ENCODE measurements at regions not wholly inside any gene's neighbourhood (a gene's known extent, or its start where the extent isn't known, plus 50 kb on each side); places are given as distances from the start of the nearest gene placed in this dataset.

DNA sequence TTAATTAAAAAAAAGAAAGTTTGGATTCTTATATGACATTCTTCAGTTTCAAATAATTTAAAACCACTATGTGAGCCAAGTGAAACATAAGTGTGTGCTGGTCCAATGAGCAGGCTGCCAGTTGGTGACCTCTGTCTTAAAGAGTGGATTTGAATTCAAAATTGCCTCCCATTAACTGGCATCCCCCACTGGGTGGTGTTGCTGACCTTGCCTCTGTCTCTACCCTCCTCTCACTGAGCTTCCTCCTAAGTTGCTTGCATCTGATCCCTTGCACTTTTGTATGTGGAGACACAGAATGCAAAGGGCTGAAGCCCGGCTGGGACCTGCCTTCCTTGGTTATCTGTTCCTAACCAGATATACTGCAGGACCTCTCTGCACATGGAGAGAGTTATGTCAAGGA is 160.6 kb downstream of the CYLD start:
- DNase-seq = no peak
- TF ChIP-seq, protein P1, sequence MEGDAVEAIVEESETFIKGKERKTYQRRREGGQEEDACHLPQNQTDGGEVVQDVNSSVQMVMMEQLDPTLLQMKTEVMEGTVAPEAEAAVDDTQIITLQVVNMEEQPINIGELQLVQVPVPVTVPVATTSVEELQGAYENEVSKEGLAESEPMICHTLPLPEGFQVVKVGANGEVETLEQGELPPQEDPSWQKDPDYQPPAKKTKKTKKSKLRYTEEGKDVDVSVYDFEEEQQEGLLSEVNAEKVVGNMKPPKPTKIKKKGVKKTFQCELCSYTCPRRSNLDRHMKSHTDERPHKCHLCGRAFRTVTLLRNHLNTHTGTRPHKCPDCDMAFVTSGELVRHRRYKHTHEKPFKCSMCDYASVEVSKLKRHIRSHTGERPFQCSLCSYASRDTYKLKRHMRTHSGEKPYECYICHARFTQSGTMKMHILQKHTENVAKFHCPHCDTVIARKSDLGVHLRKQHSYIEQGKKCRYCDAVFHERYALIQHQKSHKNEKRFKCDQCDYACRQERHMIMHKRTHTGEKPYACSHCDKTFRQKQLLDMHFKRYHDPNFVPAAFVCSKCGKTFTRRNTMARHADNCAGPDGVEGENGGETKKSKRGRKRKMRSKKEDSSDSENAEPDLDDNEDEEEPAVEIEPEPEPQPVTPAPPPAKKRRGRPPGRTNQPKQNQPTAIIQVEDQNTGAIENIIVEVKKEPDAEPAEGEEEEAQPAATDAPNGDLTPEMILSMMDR (IDR thresholded peaks at IDR 0.05; ENCODE audit: low read depth, low read length, missing control alignments) = no peak
- H3K27me3 ChIP-seq (replicated peaks) = no peaks in the 10 kb centered on the region
- in situ Hi-C loops (cut with HindIII; ENCODE audit: low pct_ligation_motif_present, low sequenced_read_pairs) = no loop called here
- H3K27ac ChIP-seq = no peak overlapping the region
- no peak overlapping the region for H3K4me3 ChIP-seq (ENCODE audit: low read depth, low read length)
- no peaks in the 10 kb centered on the region for H3K36me3 ChIP-seq (replicated peaks)

DNA sequence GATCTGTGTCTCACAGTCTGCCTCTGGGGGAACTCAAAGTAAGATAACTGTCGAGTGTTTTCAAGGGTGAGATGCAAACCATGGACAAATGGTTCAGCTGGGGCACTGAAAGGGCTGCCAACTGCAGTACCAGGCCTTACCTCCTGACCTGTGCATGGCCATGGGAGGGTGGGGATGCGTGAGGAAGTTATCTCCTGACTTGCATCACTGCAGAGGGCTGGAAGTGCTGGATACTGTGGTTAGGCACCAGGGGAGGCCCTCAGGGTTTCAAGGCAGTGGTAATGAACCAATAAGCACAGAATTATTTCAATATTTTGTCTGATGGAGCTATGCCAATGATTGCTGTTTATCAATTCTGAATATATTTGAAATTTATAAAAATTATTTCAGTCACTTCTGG is 159.2 kb downstream of the CYLD start:
- no peaks in the 10 kb centered on the region for H3K27me3 ChIP-seq (replicated peaks)
- TF ChIP-seq, protein P1 (IDR thresholded peaks at IDR 0.05; ENCODE audit: low read depth, low read length, missing control alignments) = no peak

DNA sequence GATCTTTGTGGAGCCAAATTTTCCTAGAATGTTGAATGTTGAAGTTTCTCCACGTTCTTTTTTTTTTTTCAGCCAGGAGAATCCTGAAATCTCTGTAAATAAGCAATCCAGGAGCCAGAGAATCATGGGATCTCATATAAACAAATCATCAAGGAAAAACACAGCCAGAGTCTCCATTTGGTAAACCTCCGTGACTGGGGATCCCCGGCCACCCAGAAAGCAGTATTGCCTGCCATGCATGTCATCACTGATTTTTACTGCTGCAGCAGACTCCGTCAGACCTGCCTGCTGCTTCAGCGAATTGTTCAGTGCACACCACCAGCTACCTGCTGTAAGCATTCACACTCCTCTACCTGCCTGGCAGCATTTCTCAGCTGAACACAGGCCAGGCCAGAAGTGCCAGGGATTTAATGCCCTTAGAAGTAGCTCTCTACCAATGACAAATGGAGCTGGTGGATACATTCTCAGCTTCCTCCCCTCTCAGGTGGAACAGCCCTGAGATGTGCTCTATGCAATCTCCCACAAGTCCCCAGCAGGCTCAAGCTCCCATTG is 158.6 kb downstream of the CYLD start:
- TF ChIP-seq, protein P1 (IDR thresholded peaks at IDR 0.05; ENCODE audit: low read depth, low read length, missing control alignments) = no peak
- Histone ChIP-seq H3K4me3 (ENCODE audit: low read depth, low read length) (no peak overlapping the region), H3K27me3 (replicated peaks) (no peaks in the 10 kb centered on the region), H3K27ac (no peak overlapping the region), H3K36me3 (replicated peaks) (no peaks in the 10 kb centered on the region)
- DNase-seq = no peak
- in situ Hi-C loops (cut with HindIII; ENCODE audit: low pct_ligation_motif_present, low sequenced_read_pairs) = no loop called here

More for the DNA sequence above, 159.2 kb downstream of the CYLD start:
- no peak for DNase-seq
- Histone ChIP-seq H3K27ac (no peak overlapping the region), H3K36me3 (replicated peaks) (no peaks in the 10 kb centered on the region), H3K4me3 (ENCODE audit: low read depth, low read length) (no peak overlapping the region)
- in situ Hi-C loops (cut with HindIII; ENCODE audit: low pct_ligation_motif_present, low sequenced_read_pairs) = no loop called here

DNA sequence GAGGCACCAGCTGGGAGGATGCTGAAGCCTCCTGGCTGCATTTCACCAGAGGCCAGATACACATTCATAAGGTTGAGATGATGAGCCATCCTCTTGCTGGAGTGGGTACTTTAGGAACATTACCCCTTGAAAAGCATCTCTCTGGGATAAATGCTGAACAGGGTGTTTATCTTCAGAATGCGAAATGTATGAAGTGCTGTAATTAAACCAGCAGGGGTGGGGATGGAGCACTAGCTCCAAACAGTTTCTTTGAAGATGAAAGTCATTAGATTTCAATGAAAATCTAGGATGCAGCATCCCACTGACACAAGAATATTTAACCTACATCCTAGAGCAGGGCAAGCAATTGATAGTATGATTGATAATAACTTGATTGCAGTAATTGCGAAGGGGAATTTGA is 158.1 kb downstream of the CYLD start:
- no peaks in the 10 kb centered on the region for H3K36me3 ChIP-seq (replicated peaks)
- TF ChIP-seq, protein P1 (IDR thresholded peaks at IDR 0.05; ENCODE audit: low read depth, low read length, missing control alignments) = no peak
- DNase-seq = no peak
- no peak overlapping the region for H3K4me3 ChIP-seq (ENCODE audit: low read depth, low read length)
- in situ Hi-C loops (cut with HindIII; ENCODE audit: low pct_ligation_motif_present, low sequenced_read_pairs) = no loop called here
- H3K27ac ChIP-seq = no peak overlapping the region
- no peaks in the 10 kb centered on the region for H3K27me3 ChIP-seq (replicated peaks)

DNA sequence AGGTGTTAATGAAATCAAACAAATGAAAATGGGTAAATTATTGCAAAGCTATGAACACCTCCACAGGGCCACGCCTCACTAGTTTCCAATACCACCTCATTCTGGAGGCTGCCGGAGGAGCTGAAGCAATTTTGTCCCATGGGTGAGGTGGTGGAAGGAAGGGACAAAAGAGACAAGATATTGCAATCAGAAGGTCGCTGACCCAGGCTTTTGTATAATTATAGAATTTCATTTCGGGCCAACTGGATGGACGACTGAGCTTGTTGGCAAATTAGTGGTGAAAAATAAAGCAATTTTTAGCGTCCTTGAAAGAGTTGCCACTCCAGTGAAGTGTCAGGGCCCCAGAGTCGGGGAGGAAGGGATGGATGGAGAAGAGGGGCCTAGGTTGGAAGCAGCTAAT is 147.9 kb downstream of the CYLD start:
- TF ChIP-seq, protein P1 (IDR thresholded peaks at IDR 0.05; ENCODE audit: low read depth, low read length, missing control alignments) = no peak
- no peaks in the 10 kb centered on the region for H3K27me3 ChIP-seq (replicated peaks)
- no peaks in the 10 kb centered on the region for H3K36me3 ChIP-seq (replicated peaks)
- no peak for DNase-seq
- no peak overlapping the region for H3K27ac ChIP-seq
- H3K4me3 ChIP-seq (ENCODE audit: low read depth, low read length) = no peak overlapping the region
- in situ Hi-C loops (cut with HindIII; ENCODE audit: low pct_ligation_motif_present, low sequenced_read_pairs) = no loop called here

DNA sequence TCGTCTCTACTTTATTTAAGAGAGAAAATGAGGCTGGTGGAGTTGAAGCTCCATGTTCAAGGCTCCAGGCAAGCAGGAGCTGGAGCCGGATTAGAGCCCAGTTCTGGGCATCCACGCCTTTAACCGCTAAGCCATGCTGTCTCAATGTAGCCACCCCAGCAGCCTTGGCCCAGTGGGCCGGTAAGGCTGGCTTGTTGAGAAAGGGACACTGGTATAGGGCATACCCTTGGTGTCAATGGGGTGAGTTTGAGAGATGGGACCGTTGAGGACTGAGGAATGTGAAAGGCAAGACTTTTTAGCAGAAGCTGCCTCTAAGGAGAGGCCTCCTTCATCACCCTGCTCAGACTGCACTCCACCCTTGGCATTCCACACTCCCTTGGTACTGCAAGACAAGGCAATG is 147.4 kb downstream of the CYLD start:
- H3K36me3 ChIP-seq (replicated peaks) = no peaks in the 10 kb centered on the region
- no peak overlapping the region for H3K4me3 ChIP-seq (ENCODE audit: low read depth, low read length)
- no peak overlapping the region for H3K27ac ChIP-seq
- DNase-seq = no peak
- H3K27me3 ChIP-seq (replicated peaks) = no peaks in the 10 kb centered on the region
- TF ChIP-seq, protein P1 (IDR thresholded peaks at IDR 0.05; ENCODE audit: low read depth, low read length, missing control alignments) = no peak
- in situ Hi-C loops (cut with HindIII; ENCODE audit: low pct_ligation_motif_present, low sequenced_read_pairs) = no loop called here

Measured in brain microvascular endothelial cell (primary cell).